CD4-positive, alpha-beta T cell (primary cell): ENCODE measurements at regions not wholly inside any gene's neighbourhood (a gene's known extent, or its start where the extent isn't known, plus 50 kb on each side); places are given as distances from the start of the nearest gene placed in this dataset.

Experiments
- ATAC-seq: fragments of 200-7000 bp; cut with Tn5 transposase; one replicate; pipeline ENCODE4 v1.10.0; 2022; ENCODE audit warnings: mild to moderate bottlenecking; ENCODE audit not compliant: poor library complexity
- CTCF ChIA-PET: fragments of 350-600 bp; sonication (Branson Sonifier 250); formaldehyde crosslinking; loops from one replicate; lab custom pipeline; 2021; ENCODE audit warnings: antibody characterized with exemption, inconsistent platforms; lab: Charles Lee
- POLR2A ChIA-PET: fragments of 350-600 bp; sonication (Branson Sonifier 250); formaldehyde crosslinking; loops from one replicate; lab custom pipeline; 2021; ENCODE audit warnings: antibody characterized with exemption, inconsistent platforms; lab: Charles Lee
- DNase-seq, 14 experiments: peaks; one replicate each; pipeline ENCODE4 v3.0.0-alpha.2; 2013 to 2020; ENCODE audit warnings: mixed read lengths in 2 of 14
- H3K27ac ChIP-seq, 2 donors: one replicate each; pipeline versions ENCODE4 v1.5.1 to v1.7.0; 2013; ENCODE audit warnings: low read length in 2 of 2, low read depth in 1 of 2, mild to moderate bottlenecking in 1 of 2
- H3K27me3 ChIP-seq, 2 experiments: 1 replicate in 1 of 2; 2 replicates in 1 of 2; pipeline versions ENCODE4 v1.6.1 to v1.7.0; 2013; ENCODE audit warnings: low read length in 2 of 2, control low read depth in 1 of 2, mild to moderate bottlenecking in 1 of 2, moderate library complexity in 1 of 2; ENCODE audit not compliant: insufficient read depth in 2 of 2, control insufficient read depth in 1 of 2
- H3K36me3 ChIP-seq: one replicate; pipeline ENCODE4 v1.6.1; 2013; ENCODE audit warnings: low read length, control low read depth; ENCODE audit not compliant: insufficient read depth
- H3K4me1 ChIP-seq: one replicate; pipeline ENCODE4 v1.6.1; 2013; ENCODE audit warnings: low read length, control low read depth; ENCODE audit not compliant: insufficient read depth
- H3K4me3 ChIP-seq: one replicate; pipeline ENCODE4 v1.5.1; 2013; ENCODE audit warnings: mild to moderate bottlenecking, low read length, moderate library complexity
- H3K9me3 ChIP-seq, 2 experiments: 1 replicate in 1 of 2; 2 replicates in 1 of 2; pipeline versions ENCODE4 v1.6.1 to v1.7.0; 2013; ENCODE audit warnings: low read length in 2 of 2, mild to moderate bottlenecking in 2 of 2, control low read depth in 1 of 2, moderate library complexity in 1 of 2; ENCODE audit not compliant: control insufficient read depth in 1 of 2, insufficient read depth in 1 of 2
- H3K27ac Mint-ChIP-seq: one replicate; pipeline ENCODE4 v1.8.0; 2020; ENCODE audit warnings: mixed read lengths
- H3K27me3 Mint-ChIP-seq: one replicate; pipeline ENCODE4 v1.8.0; 2021; ENCODE audit warnings: mixed read lengths
- H3K36me3 Mint-ChIP-seq: one replicate; pipeline ENCODE4 v1.8.0; 2021; ENCODE audit warnings: low read depth, mixed read lengths
- H3K4me1 Mint-ChIP-seq: one replicate; pipeline ENCODE4 v1.8.0; 2021; ENCODE audit warnings: low read depth, mixed read lengths
- H3K4me3 Mint-ChIP-seq: one replicate; pipeline ENCODE4 v1.8.0; 2020; ENCODE audit warnings: mild to moderate bottlenecking, mixed read lengths
- H3K9me3 Mint-ChIP-seq: one replicate; pipeline ENCODE4 v1.8.0; 2020; ENCODE audit warnings: mixed read lengths
- CTCF ChIP-seq: fragments of 200-600 bp; IDR thresholded peaks from one replicate; pipeline ENCODE4 v1.8.0; 2022; ENCODE audit warnings: antibody characterized with exemption, mild to moderate bottlenecking
- intact Hi-C, 2 experiments: fragments of 100-400 bp; cut with DNase I in 1 of 2; cut with micrococcal nuclease in 1 of 2; formaldehyde crosslinking; loops; one replicate each; pipeline versions ENCODE4 v1.15.1 to v1.9.0; 2023 to 2025; cut with DNase I, micrococcal nuclease

- intact Hi-C loops, result no loop called here
- Mint-ChIP-seq H3K4me3 (no peak overlapping the region), H3K27me3 (peaks cover 13% of the 10 kb centered on the region), H3K36me3 (no peaks in the 10 kb centered on the region), H3K4me1 (no peaks in the 10 kb centered on the region), H3K9me3 (no peaks in the 10 kb centered on the region), H3K27ac (no peak overlapping the region)
- Histone ChIP-seq H3K9me3 (no peaks in the 10 kb centered on the region), H3K27me3 (peaks cover 0 to 4% of the 10 kb centered on the region in 2 experiments), H3K27ac (no peak overlapping the region), H3K4me1 (no peaks in the 10 kb centered on the region), H3K36me3 (no peaks in the 10 kb centered on the region), H3K4me3 (no peak overlapping the region)
- CTCF ChIA-PET, result no interaction called here
- no peak for TF ChIP-seq CTCF
- POLR2A ChIA-PET, result no interaction called here
- no peak for DNase-seq
- no peak for ATAC-seq
These were observed 130.4 kb upstream of the ASB18 start for GRCh38 chr2:236394571-236394970.

GRCh38 chr2:236395067-236395466 lies 130.9 kb upstream of the ASB18 start:
- peaks cover 0 to 4% of the 10 kb centered on the region in 2 experiments for H3K27me3 ChIP-seq
- ATAC-seq, result no peak
- DNase-seq, result no peak
- Mint-ChIP-seq H3K4me1 (no peaks in the 10 kb centered on the region), H3K36me3 (no peaks in the 10 kb centered on the region), H3K4me3 (no peak overlapping the region), H3K9me3 (no peaks in the 10 kb centered on the region), H3K27ac (no peak overlapping the region), H3K27me3 (peaks cover 13% of the 10 kb centered on the region)
- no peaks in the 10 kb centered on the region for H3K9me3 ChIP-seq
- no peaks in the 10 kb centered on the region for H3K36me3 ChIP-seq
- POLR2A ChIA-PET, result no interaction called here
- no peaks in the 10 kb centered on the region for H3K4me1 ChIP-seq
- CTCF ChIA-PET, result interaction anchor here (1.4 kb wide), 1 partner anchor 10 kb away, joined by 3 read pairs; no protein-coding TSS in a partner anchor
- H3K27ac ChIP-seq, result no peak overlapping the region
- no peak overlapping the region for H3K4me3 ChIP-seq
- intact Hi-C loops, result no loop called here
- no peak for TF ChIP-seq CTCF

GRCh38 chr2:236396818-236397350 lies 132.7 kb upstream of the ASB18 start:
- TF ChIP-seq CTCF, result no peak
- Histone ChIP-seq H3K9me3 (no peaks in the 10 kb centered on the region), H3K36me3 (no peaks in the 10 kb centered on the region), H3K27ac (no peak overlapping the region), H3K4me1 (no peaks in the 10 kb centered on the region), H3K27me3 (peaks cover 0 to 4% of the 10 kb centered on the region in 2 experiments), H3K4me3 (no peak overlapping the region)
- no peak for ATAC-seq
- CTCF ChIA-PET, result no interaction called here
- no peak for DNase-seq
- H3K27me3 Mint-ChIP-seq, result peaks cover 11% of the 10 kb centered on the region
- intact Hi-C loops, result no loop called here
- no peaks in the 10 kb centered on the region for H3K9me3 Mint-ChIP-seq
- no peaks in the 10 kb centered on the region for H3K36me3 Mint-ChIP-seq
- no peaks in the 10 kb centered on the region for H3K4me1 Mint-ChIP-seq
- no peak overlapping the region for H3K4me3 Mint-ChIP-seq
- no peak overlapping the region for H3K27ac Mint-ChIP-seq
- POLR2A ChIA-PET, result no interaction called here
